SK-N-SH treated with all-trans-retinoic acid at 6 μM for 48 hours (cell line): ENCODE measurements at regions not wholly inside any gene's neighbourhood (a gene's known extent, or its start where the extent isn't known, plus 50 kb on each side); places are given as distances from the start of the nearest gene placed in this dataset.

Experiments used
- ATAC-seq: fragments of 200-7000 bp; cut with Tn5 transposase; 3 replicates; pipeline ENCODE4 v1.9.1; 2020; ENCODE audit warnings: mild to moderate bottlenecking, moderate library complexity
- ARNTL ChIP-seq: fragments of 450-650 bp; formaldehyde crosslinking; IDR thresholded peaks from 2 replicates; pipeline ENCODE4 v1.5.0; 2020; ENCODE audit warnings: low read depth, mild to moderate bottlenecking, moderate library complexity, borderline replicate concordance
- BACH2 ChIP-seq: fragments of 250-450 bp; sonication (Bioruptor Pico); IDR thresholded peaks from 2 replicates; pipeline ENCODE4 v1.9.0; 2021; ENCODE audit warnings: mild to moderate bottlenecking, borderline replicate concordance
- CREB5 ChIP-seq: fragments of 250-450 bp; sonication (Bioruptor Pico); IDR thresholded peaks from 2 replicates; pipeline ENCODE4 v1.5.1; 2020; ENCODE audit warnings: low read depth, mild to moderate bottlenecking, moderate library complexity
- CSRNP3 ChIP-seq: fragments of 250-450 bp; sonication (Bioruptor Pico); IDR thresholded peaks from 2 replicates; pipeline ENCODE4 v1.5.1; 2021; ENCODE audit warnings: mild to moderate bottlenecking, moderate library complexity
- ESRRG ChIP-seq: fragments of 250-450 bp; sonication (Bioruptor Pico); IDR thresholded peaks from 2 replicates; pipeline ENCODE4 v1.6.1; 2021; ENCODE audit warnings: mild to moderate bottlenecking
- GLIS3 ChIP-seq: fragments of 250-450 bp; sonication (Bioruptor Pico); IDR thresholded peaks from 2 replicates; pipeline ENCODE4 v1.5.0; 2020; ENCODE audit warnings: mild to moderate bottlenecking, moderate library complexity
- ISL1 ChIP-seq: fragments of 250-450 bp; sonication (Bioruptor Pico); IDR thresholded peaks from 2 replicates; pipeline ENCODE4 v2.1.2; 2022; ENCODE audit warnings: mild to moderate bottlenecking, moderate library complexity
- OSR1 ChIP-seq: fragments of 250-450 bp; sonication (Bioruptor Pico); IDR thresholded peaks from 2 replicates; pipeline ENCODE4 v1.8.0; 2022; ENCODE audit warnings: moderate library complexity, mild to moderate bottlenecking, inconsistent platforms
- PATZ1 ChIP-seq: fragments of 250-450 bp; sonication (Bioruptor Pico); IDR thresholded peaks from 2 replicates; pipeline ENCODE4 v1.8.0; 2020; ENCODE audit warnings: mild to moderate bottlenecking, moderate library complexity, borderline replicate concordance
- POU6F1 ChIP-seq: fragments of 250-450 bp; sonication (Bioruptor Pico); IDR thresholded peaks from 2 replicates; pipeline ENCODE4 v1.8.0; 2021; ENCODE audit warnings: low read depth, mild to moderate bottlenecking, moderate library complexity, borderline replicate concordance
- PPARA ChIP-seq: fragments of 250-450 bp; sonication (Bioruptor Pico); IDR thresholded peaks from 2 replicates; pipeline ENCODE4 v1.5.0; 2020; ENCODE audit warnings: mild to moderate bottlenecking, borderline replicate concordance
- RARB ChIP-seq: fragments of 250-450 bp; sonication (Bioruptor Pico); IDR thresholded peaks from 2 replicates; pipeline ENCODE4 v1.8.0; 2021; ENCODE audit warnings: mild to moderate bottlenecking, moderate library complexity
- SNAI2 ChIP-seq: fragments of 250-450 bp; sonication (Bioruptor Pico); IDR thresholded peaks from 2 replicates; pipeline ENCODE4 v1.5.0; 2020; ENCODE audit warnings: mild to moderate bottlenecking, moderate library complexity
- TCF4 ChIP-seq: fragments of 250-450 bp; sonication (Bioruptor Pico); IDR thresholded peaks from 2 replicates; pipeline ENCODE4 v1.8.0; 2021; ENCODE audit warnings: mild to moderate bottlenecking, moderate library complexity, borderline replicate concordance
- TOX ChIP-seq: fragments of 250-450 bp; sonication (Bioruptor Pico); IDR thresholded peaks from 2 replicates; pipeline ENCODE4 v1.8.0; 2021; ENCODE audit warnings: mild to moderate bottlenecking, moderate library complexity, borderline replicate concordance
- TSHZ2 ChIP-seq: fragments of 250-450 bp; sonication (Bioruptor Pico); IDR thresholded peaks from 2 replicates; pipeline ENCODE4 v1.5.0; 2020; ENCODE audit warnings: mild to moderate bottlenecking, moderate library complexity
- ZC3H10 ChIP-seq: fragments of 250-450 bp; sonication (Bioruptor Pico); IDR thresholded peaks from 2 replicates; pipeline ENCODE4 v1.5.1; 2021; ENCODE audit warnings: mild to moderate bottlenecking, moderate library complexity
- ZFP3 ChIP-seq: fragments of 250-450 bp; sonication (Bioruptor Pico); IDR thresholded peaks from 2 replicates; pipeline ENCODE4 v1.5.0; 2020; ENCODE audit warnings: mild to moderate bottlenecking, moderate library complexity
- ZFP30 ChIP-seq: fragments of 450-650 bp; formaldehyde crosslinking; IDR thresholded peaks from 2 replicates; pipeline ENCODE4 v1.5.0; 2022; ENCODE audit warnings: mild to moderate bottlenecking, moderate library complexity
- ZNF565 ChIP-seq: fragments of 450-650 bp; formaldehyde crosslinking; conservative IDR thresholded peaks from 2 replicates; pipeline ENCODE4 v1.5.0; 2020; ENCODE audit warnings: low read depth, mild to moderate bottlenecking, moderate library complexity
- ZNF70 ChIP-seq: fragments of 450-650 bp; formaldehyde crosslinking; IDR thresholded peaks from 2 replicates; pipeline ENCODE4 v1.5.0; 2020; ENCODE audit warnings: mild to moderate bottlenecking, moderate library complexity
- ZNF8 ChIP-seq: fragments of 450-650 bp; formaldehyde crosslinking; IDR thresholded peaks from 2 replicates; pipeline ENCODE4 v1.5.0; 2020; ENCODE audit warnings: mild to moderate bottlenecking, moderate library complexity

- ATAC-seq: no peak
These were observed 140.7 kb downstream of the JRKL start for GRCh38 chr11:96530473-96530872.

GRCh38 chr11:96538104-96538503 is 148.3 kb downstream of the JRKL start:
- TF ChIP-seq ZFP3 (CRISPR knock-in tag): no peak
- ATAC-seq: no peak

More at GRCh38 chr11:96530473-96530872, 140.7 kb downstream of the JRKL start:
- TF ChIP-seq ZNF8 (CRISPR knock-in tag) (no peak), TOX (CRISPR knock-in tag) (no peak), ZNF565 (CRISPR knock-in tag) (no peak), ARNTL (CRISPR knock-in tag) (no peak), RARB (CRISPR knock-in tag) (no peak), ZFP3 (CRISPR knock-in tag) (no peak), TSHZ2 (no peak), POU6F1 (CRISPR knock-in tag) (no peak), GLIS3 (no peak), BACH2 (CRISPR knock-in tag) (no peak), CREB5 (no peak), ISL1 (no peak), SNAI2 (CRISPR knock-in tag) (no peak), ZFP30 (CRISPR knock-in tag) (no peak), ZNF70 (CRISPR knock-in tag) (no peak), PPARA (CRISPR knock-in tag) (no peak), OSR1 (no peak), ZC3H10 (CRISPR knock-in tag) (no peak), PATZ1 (CRISPR knock-in tag) (no peak)

- no peak for ATAC-seq
- TF ChIP-seq CREB5 (no peak), ZC3H10 (CRISPR knock-in tag) (no peak), BACH2 (CRISPR knock-in tag) (no peak), TSHZ2 (no peak), TCF4 (CRISPR knock-in tag) (no peak), CSRNP3 (CRISPR knock-in tag) (no peak), ZFP30 (CRISPR knock-in tag) (no peak), ZFP3 (CRISPR knock-in tag) (no peak), ISL1 (no peak), GLIS3 (no peak), TOX (CRISPR knock-in tag) (no peak), RARB (CRISPR knock-in tag) (no peak), ARNTL (CRISPR knock-in tag) (no peak), ESRRG (CRISPR knock-in tag) (no peak), ZNF8 (CRISPR knock-in tag) (no peak), PATZ1 (CRISPR knock-in tag) (no peak)
These were observed 148.8 kb downstream of the JRKL start for GRCh38 chr11:96538622-96539021.
